DLD1 (cell line): ENCODE measurements at regions not wholly inside any gene's neighbourhood (a gene's known extent, or its start where the extent isn't known, plus 50 kb on each side); places are given as distances from the start of the nearest gene placed in this dataset.
"Not testable (repeated sequence)": the region's sequence is repeated elsewhere in the genome, so short reads cannot be mapped to it uniquely, and the experiment has no call there.

Experiments
- in situ Hi-C: cut with HindIII; loops from 2 replicates; pipeline ENCODE4 v1.10.0; 2017; ENCODE audit warnings: low sequenced_read_pairs

DNA sequence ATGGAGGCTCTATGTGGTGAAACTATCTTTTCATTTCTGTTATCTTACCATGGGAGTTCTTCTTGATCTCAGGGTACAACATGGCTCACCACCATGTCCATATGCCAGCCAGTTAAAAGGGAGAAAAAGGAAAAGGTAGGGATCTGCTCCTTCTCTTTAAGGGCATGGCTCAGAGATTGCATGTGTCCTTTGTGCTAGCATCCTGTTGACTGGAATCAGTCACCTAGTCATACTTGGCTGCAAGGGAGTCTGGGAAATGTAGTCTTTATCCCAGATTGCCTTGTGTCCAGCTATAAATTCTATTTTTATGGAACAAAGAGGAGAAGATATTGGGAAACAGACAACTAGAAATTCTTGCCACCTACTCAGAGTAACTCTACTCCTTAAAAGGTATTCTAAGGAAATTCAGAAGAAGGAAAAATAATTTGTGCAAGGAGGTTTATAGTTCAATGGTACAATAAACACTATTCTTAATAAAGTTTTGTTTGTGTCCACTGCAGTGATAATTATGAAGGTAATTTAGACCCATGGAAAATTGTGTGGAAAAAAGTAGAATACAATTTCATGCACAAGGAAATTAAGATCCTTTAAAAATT is 86.4 kb upstream of the RPH3A start:
- in situ Hi-C loops = no loop called here

DNA sequence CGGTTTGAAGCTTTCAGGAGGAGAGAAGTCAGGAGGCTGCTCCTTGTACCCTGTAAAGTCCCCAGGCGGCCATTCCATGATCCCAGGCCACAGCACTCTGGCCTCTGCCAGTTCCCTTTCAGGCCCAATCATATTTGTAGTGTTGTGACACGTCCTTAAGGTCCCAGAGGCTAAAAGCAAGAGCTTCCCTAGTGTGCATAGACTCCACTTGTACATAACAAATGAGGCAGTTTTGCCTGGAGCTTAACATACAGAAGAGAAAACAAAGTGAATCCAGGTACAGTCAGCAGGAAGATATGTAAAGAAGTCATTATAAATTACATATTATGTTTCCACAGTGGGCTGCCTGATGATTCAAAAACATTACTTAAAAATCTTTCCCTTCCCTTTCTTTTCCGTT is 81.1 kb upstream of the RPH3A start:
- in situ Hi-C loops = no loop called here

DNA sequence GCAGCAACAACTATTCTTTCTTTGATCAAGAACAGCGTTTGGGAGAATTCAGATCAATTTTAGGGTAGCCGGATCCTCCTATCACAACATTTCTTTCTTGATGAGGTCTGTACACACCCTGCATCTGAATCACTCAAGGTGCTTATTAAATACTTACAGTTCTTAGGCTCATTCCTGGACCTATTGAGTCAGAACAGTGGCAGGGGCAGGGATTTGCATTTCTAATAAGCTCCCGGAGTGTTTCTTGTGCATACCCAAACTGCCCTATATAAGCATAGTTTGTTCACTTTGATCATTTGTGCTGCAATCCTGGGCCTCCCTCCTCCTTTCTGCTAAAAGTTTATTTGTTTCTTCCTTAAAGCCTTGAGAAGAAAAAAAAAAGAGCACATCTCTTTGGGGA is 80.5 kb upstream of the RPH3A start:
- in situ Hi-C loops = no loop called here

GRCh38 chr12:112711507-112711906 is 80.0 kb upstream of the RPH3A start:
- in situ Hi-C loops = no loop called here

DNA sequence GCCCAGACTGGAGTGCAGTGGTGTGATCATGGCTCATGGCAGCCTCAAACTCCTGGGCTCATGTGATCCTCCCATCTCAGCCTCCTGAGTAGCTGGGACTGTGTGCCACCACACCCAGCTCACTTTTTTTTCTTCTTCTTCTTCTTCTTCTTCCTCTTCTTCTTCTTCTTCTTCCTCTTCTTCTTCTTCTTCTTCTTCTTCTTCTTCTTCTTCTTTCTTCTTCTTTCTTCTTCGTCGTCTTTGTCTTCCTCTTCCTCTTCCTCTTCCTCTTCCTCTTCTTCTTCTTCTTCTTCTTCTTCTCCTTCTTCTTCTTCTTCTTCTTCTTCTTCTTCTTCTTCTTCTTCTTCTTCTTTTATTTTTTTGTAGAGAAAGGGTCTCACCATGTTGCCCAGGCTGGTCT is 78.8 kb upstream of the RPH3A start:
- in situ Hi-C loops = not testable (repeated sequence)

GRCh38 chr12:112713471-112713870 is 78.1 kb upstream of the RPH3A start:
- in situ Hi-C loops = no loop called here

GRCh38 chr12:112714166-112714710 is 77.3 kb upstream of the RPH3A start:
- in situ Hi-C loops = no loop called here

- in situ Hi-C loops = no loop called here
Measured at GRCh38 chr12:112716099-112717093, 75.2 kb upstream of the RPH3A start.

- in situ Hi-C loops = no loop called here
Measured at GRCh38 chr12:112728864-112729263, 62.7 kb upstream of the RPH3A start.

DNA sequence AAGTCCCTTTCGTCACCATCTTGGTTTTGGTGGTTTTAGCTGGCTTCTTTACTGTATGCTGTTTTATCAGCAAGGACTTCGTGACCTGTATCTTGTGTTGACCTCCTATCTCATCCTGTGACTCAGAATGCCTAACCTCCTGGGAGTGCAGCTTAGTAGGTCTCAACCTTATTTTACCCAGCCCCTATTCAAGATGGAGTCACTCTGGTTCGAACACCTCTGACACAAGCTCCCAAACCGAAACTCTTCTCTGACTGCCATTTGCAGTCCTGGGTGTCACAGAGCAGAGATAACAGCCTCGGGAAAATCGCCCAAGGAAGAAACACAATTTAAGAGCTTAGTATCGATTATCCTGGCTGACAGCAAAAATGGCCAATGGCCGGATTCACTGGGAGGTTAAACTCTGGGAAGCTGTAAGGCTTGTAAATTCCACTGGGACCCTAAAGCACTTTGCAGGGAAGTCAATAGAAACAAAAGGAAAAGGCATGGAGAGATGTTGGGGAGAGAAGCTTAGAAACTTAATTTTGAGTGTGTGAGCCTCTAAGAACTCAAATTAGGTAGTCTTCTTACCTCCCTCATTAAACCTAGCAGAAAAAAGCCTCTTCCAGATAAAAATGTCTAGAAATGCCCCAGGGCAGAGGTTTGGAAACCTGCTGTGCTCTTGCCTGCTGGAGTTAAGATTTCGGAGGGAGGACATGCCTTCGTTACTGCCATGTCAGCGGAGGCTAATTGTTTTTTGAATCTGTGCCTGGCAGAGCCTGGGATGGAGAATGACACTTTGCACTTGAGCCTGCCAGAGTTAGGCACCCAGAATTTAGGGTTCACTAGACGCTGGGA is 56.5 kb upstream of the RPH3A start:
- in situ Hi-C loops = no loop called here

DNA sequence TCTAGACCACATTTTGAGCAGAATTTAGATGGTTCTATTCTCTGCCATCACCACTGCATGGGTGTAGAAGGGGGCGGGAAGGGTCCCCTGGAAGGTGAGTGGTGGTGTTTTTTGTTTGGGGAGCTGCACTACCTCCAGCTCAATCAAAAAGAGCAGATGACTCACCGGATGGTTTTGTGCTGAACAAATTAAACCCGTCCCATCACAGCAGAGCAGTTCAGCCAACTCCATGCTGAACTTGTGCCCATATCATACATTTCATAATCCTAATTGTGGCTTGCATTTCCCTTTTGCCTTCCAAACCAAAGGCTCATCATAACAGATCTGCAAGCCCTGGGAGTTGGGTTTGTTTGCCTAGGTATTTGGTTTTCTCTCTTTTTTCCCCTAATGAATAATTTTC is 53.0 kb upstream of the RPH3A start:
- in situ Hi-C loops = no loop called here

DNA sequence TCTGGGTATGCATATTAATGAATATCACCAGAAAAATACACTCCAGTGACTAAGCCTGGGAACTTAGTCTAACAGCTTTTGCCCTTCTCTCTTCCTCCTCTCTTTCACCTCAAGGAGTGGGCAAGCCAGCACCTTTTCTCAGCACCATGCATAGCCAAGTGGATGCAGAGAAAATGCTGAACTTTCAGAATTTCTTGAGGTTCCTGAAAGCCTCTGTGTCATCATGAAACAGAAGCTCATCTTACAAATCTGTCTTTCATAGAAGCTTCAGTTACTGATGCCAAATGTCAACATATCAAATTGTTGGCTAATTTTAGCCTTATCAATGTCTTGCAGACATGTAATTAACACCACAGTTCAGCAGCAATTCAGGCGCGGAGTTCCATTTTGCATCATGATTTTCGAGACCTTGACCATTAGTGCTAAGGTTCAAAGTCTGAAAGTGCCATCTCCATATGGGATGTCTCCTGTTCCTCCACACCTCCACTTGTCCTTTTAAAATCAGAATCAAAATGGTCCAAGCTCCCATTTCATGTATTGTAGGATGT is 51.1 kb upstream of the RPH3A start:
- in situ Hi-C loops = no loop called here

DNA sequence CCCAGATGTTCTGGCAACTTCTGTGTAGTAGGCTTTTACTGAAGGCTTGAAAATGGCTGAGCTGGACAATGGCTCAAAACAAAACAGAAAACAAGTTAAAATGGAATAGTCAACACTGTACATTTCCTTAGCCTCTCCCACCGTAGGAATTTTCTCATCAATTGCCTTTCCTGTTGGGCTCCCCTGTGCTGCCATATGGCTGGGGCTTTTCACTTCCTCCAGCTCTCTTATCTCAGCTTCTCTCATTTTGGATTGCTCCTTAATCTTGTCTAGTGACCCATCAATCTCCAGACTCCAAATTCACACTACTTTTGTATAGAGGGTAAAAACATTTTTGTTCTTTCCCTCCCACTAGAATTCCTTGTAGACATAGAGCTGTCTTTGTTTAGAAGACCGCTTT is 50.4 kb upstream of the RPH3A start:
- in situ Hi-C loops = no loop called here
